Ascending aorta (tissue), 2 donors: ENCODE measurements at regions not wholly inside any gene's neighbourhood (a gene's known extent, or its start where the extent isn't known, plus 50 kb on each side); places are given as distances from the start of the nearest gene placed in this dataset.

ENCODE experiments used
- DNase-seq, 2 donors: peaks; one replicate each; pipeline ENCODE4 v3.0.0-alpha.2; 2019; ENCODE audit warnings: low spot score in 2 of 2
- H3K27ac ChIP-seq, 2 donors: fragments of 200-600 bp; sonication (generic); one replicate each; pipeline ENCODE4 v1.5.1; 2016 to 2017; ENCODE audit warnings: mild to moderate bottlenecking in 1 of 2
- H3K27me3 ChIP-seq: fragments of 200-600 bp; sonication (generic); one replicate; pipeline ENCODE4 v1.5.1; 2017
- H3K36me3 ChIP-seq, 2 donors: fragments of 200-600 bp; sonication (generic); one replicate each; pipeline ENCODE4 v1.5.1; 2016
- H3K4me1 ChIP-seq, 2 donors: fragments of 200-600 bp; sonication (generic); one replicate each; pipeline ENCODE4 v1.5.1; 2016 to 2017; ENCODE audit warnings: mild to moderate bottlenecking in 1 of 2
- H3K4me3 ChIP-seq, 2 donors: fragments of 200-600 bp; sonication (generic); one replicate each; pipeline ENCODE4 v1.5.1; 2016 to 2017; ENCODE audit warnings: mild to moderate bottlenecking in 1 of 2
- H3K9me3 ChIP-seq, 2 donors: fragments of 200-600 bp; sonication (generic); one replicate each; pipeline ENCODE4 v1.5.1; 2016
- intact Hi-C: fragments of 100-400 bp; cut with DNase I; formaldehyde crosslinking; loops from one replicate; pipeline ENCODE4 v1.15.1; 2023
- TF ChIP-seq, protein P1 (sequence below), 3 experiments: fragments of 200-600 bp in 2 of 3; fragments of 450-650 bp in 1 of 3; sonication (generic) in 2 of 3; IDR thresholded peaks; one replicate each; pipeline ENCODE4 v1.5.1; 2016 to 2019; ENCODE audit warnings: antibody characterized with exemption in 3 of 3, mild to moderate bottlenecking in 1 of 3, moderate library complexity in 1 of 3

DNA sequence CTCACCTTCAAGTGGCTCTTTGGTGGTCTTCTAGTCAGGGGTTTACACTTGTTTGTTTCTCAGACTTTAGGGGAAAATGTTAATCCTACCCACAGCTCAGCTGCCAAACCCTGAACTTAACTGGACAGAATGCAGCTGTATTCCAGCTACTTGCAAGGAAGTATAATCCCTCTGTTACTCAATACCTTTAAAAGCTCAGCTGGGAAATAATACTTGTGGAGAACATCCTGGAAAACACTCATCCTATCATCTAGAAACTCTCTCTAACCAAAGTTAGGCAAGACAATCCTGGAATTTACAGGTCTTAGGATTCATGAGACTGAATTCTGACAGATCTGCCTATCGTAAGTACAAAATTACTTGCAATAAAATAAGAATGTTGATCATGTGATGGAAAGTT lies 404.1 kb downstream of the ADAMTS20 start:
- no peak overlapping the region for H3K27ac ChIP-seq
- intact Hi-C loops = no loop called here
- TF ChIP-seq, protein P1, sequence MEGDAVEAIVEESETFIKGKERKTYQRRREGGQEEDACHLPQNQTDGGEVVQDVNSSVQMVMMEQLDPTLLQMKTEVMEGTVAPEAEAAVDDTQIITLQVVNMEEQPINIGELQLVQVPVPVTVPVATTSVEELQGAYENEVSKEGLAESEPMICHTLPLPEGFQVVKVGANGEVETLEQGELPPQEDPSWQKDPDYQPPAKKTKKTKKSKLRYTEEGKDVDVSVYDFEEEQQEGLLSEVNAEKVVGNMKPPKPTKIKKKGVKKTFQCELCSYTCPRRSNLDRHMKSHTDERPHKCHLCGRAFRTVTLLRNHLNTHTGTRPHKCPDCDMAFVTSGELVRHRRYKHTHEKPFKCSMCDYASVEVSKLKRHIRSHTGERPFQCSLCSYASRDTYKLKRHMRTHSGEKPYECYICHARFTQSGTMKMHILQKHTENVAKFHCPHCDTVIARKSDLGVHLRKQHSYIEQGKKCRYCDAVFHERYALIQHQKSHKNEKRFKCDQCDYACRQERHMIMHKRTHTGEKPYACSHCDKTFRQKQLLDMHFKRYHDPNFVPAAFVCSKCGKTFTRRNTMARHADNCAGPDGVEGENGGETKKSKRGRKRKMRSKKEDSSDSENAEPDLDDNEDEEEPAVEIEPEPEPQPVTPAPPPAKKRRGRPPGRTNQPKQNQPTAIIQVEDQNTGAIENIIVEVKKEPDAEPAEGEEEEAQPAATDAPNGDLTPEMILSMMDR (IDR thresholded peaks at IDR 0.05) = no peak

DNA sequence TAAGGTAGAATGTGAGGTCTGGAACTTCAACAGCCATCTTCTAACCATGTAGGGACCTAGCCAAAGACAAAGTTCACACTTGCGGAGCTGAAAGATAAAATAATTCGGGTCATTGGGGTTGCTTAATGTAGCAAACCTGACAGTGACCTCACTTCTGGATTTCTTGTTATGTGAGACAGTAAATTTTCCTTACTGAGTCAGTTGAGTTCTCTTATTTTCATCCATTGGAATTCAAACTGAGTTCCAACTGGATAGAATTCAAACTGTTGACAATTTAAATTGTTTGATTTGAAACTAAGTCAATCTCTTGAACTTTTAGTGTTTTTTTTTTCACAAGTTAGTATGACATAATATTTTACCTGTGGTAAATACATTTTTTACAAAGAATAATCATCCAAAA lies 406.5 kb downstream of the ADAMTS20 start:
- intact Hi-C loops = no loop called here
- no peaks in the 10 kb centered on the region for H3K27me3 ChIP-seq
- H3K4me1 ChIP-seq = no peaks in the 10 kb centered on the region
- H3K9me3 ChIP-seq = no peaks in the 10 kb centered on the region
- TF ChIP-seq, protein P1 (IDR thresholded peaks at IDR 0.05) = no peak
- DNase-seq = no peak
- no peaks in the 10 kb centered on the region for H3K36me3 ChIP-seq
- no peak overlapping the region for H3K4me3 ChIP-seq
- H3K27ac ChIP-seq = no peak overlapping the region

More for the DNA sequence above, 404.1 kb downstream of the ADAMTS20 start:
- H3K4me3 ChIP-seq = no peak overlapping the region
- H3K36me3 ChIP-seq = no peaks in the 10 kb centered on the region
- no peak for DNase-seq
- H3K4me1 ChIP-seq = no peaks in the 10 kb centered on the region
- no peaks in the 10 kb centered on the region for H3K9me3 ChIP-seq
- no peaks in the 10 kb centered on the region for H3K27me3 ChIP-seq

DNA sequence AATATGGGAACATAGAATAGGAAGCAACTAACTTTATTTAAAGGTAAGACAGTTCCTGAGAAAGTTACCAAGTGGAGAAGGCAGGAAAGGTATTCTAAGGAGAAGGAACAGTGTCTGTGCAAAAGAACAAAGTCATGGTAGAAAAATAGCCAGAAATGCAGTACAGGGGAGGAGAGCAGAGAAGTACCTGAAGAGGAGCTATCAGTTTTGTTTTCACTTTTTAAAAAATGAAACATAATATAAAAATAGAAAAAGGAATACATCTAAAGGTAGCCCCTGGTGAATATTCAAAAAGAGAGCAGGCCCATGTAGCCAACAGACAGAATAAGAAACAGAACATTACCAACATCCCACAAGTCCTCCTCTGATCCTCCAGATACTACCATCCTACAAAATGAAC lies 408.7 kb downstream of the ADAMTS20 start:
- H3K27ac ChIP-seq = no peak overlapping the region
- TF ChIP-seq, protein P1 (IDR thresholded peaks at IDR 0.05) = no peak
- intact Hi-C loops = no loop called here

DNA sequence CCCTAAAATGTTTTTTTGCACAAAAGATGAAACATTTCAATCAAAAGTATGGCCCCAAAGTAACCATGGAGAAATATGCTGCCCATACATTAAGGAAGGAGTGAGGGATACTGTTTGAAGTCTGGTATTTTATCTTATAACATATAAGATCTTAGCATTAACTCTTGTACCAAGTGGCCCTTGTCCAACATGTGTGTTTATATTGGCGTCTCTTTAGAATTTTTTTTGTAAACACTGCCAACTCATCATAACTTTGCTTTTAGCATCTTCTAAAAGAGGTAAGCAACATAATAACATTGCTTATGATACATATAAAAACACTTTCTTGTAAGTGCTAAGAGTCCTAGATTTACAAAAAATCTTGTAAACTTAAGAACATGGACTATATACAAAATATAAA lies 419.7 kb downstream of the ADAMTS20 start:
- DNase-seq = no peak
- Histone ChIP-seq H3K4me1 (no peaks in the 10 kb centered on the region), H3K36me3 (no peaks in the 10 kb centered on the region), H3K4me3 (no peak overlapping the region), H3K9me3 (no peaks in the 10 kb centered on the region), H3K27ac (no peak overlapping the region), H3K27me3 (no peaks in the 10 kb centered on the region)
- intact Hi-C loops = no loop called here
- TF ChIP-seq, protein P1 (IDR thresholded peaks at IDR 0.05) = no peak

More for the DNA sequence above, 408.7 kb downstream of the ADAMTS20 start:
- Histone ChIP-seq H3K4me1 (no peaks in the 10 kb centered on the region), H3K36me3 (no peaks in the 10 kb centered on the region), H3K9me3 (no peaks in the 10 kb centered on the region), H3K4me3 (no peak overlapping the region), H3K27me3 (no peaks in the 10 kb centered on the region)
- DNase-seq = no peak

DNA sequence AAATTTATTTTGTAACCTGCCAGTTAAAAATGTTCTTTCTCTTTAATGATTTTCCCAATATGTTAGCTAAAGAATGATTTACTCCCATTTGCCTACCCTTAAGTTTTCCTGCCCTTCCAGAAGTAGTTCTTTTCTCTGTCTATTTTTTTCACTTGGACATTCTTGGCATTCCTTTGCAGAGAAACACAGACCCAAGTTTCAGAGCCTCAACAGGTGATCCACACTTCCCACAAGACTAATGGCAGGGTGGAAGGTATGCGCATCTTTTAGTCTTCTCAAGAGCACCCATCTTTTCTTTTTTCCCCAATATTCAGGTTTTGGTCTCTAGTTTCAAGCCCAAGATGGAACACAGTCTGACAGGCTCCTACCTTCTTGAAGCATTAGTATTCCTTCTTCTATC lies 420.7 kb downstream of the ADAMTS20 start:
- H3K27me3 ChIP-seq = no peaks in the 10 kb centered on the region
- intact Hi-C loops = no loop called here

More for the DNA sequence above, 420.7 kb downstream of the ADAMTS20 start:
- no peaks in the 10 kb centered on the region for H3K36me3 ChIP-seq
- DNase-seq = no peak
- no peaks in the 10 kb centered on the region for H3K4me1 ChIP-seq
- H3K9me3 ChIP-seq = no peaks in the 10 kb centered on the region
- H3K4me3 ChIP-seq = no peak overlapping the region
- no peak overlapping the region for H3K27ac ChIP-seq
- TF ChIP-seq, protein P1 (IDR thresholded peaks at IDR 0.05) = no peak
